ENCODE measurements at regions not wholly inside any gene's neighbourhood (a gene's known extent, or its start where the extent isn't known, plus 50 kb on each side); places are given as distances from the start of the nearest gene placed in this dataset.

DNA sequence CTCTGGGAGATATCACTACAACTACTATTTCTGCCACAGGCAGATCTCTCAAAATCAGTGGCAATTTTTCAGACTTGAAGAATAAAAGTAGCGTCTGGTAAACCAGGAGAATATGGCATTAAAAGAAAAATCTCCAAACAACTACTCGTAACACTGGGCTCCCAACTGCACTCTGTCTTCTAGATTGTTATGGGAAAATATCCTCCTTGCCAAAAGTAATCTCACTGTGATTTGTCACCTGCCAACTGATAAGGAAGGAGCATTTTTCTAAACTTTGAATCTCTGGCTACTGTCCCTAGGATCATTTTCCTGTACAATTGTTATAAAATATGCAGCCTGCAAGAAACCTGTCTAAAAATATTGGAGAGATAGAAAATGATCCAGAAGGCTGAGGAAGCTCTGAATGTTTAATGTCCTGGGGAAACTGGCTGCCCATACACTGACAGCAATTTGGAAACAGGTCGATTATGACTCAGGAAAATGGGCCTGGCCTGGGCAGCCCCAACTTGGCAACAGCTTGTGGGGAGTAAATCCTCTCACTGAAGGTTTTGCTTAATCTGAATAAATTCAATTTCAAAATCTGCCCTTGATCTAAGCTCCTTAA lies 90.5 kb upstream of the DBX1 start:
- no peak for TF ChIP-seq POLR2A (IDR thresholded peaks at IDR 0.05)
- TF ChIP-seq, protein P1, sequence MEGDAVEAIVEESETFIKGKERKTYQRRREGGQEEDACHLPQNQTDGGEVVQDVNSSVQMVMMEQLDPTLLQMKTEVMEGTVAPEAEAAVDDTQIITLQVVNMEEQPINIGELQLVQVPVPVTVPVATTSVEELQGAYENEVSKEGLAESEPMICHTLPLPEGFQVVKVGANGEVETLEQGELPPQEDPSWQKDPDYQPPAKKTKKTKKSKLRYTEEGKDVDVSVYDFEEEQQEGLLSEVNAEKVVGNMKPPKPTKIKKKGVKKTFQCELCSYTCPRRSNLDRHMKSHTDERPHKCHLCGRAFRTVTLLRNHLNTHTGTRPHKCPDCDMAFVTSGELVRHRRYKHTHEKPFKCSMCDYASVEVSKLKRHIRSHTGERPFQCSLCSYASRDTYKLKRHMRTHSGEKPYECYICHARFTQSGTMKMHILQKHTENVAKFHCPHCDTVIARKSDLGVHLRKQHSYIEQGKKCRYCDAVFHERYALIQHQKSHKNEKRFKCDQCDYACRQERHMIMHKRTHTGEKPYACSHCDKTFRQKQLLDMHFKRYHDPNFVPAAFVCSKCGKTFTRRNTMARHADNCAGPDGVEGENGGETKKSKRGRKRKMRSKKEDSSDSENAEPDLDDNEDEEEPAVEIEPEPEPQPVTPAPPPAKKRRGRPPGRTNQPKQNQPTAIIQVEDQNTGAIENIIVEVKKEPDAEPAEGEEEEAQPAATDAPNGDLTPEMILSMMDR (IDR thresholded peaks at IDR 0.05): no peak
